A673 (cell line): ENCODE measurements at regions not wholly inside any gene's neighbourhood (a gene's known extent, or its start where the extent isn't known, plus 50 kb on each side); places are given as distances from the start of the nearest gene placed in this dataset.
A peak's percentile ranks its signal among the peaks of the same experiment; 100 is the strongest.

Experiments
- BruUV-seq: library from RNA; stranded (reverse); fragments of 400-500 nt; replicated peaks from 2 replicates; lab custom pipeline; 2021; lab: Mats Ljungman, UMichigan
- CTCF ChIA-PET: fragments of 300-600 bp; sonication (Branson Sonifier 250); formaldehyde crosslinking; loops from one replicate; lab custom pipeline; 2022; ENCODE audit warnings: antibody characterized with exemption; lab: Charles Lee
- POLR2A ChIA-PET: fragments of 300-600 bp; sonication (Branson Sonifier 250); formaldehyde crosslinking; loops from one replicate; lab custom pipeline; 2022; ENCODE audit warnings: antibody characterized with exemption; ENCODE audit not compliant: low non-redundant PET; lab: Charles Lee
- DNase-seq: peaks from one replicate; pipeline ENCODE4 v3.0.0-alpha.2; 2015; ENCODE audit warnings: low spot score
- H3K27ac ChIP-seq: fragments of 200-600 bp; sonication (generic); 2 replicates; pipeline ENCODE4 v1.5.1; 2016; ENCODE audit warnings: mixed run types, low read depth, mild to moderate bottlenecking, mixed read lengths, antibody characterized with exemption, low read length; ENCODE audit not compliant: poor library complexity, severe bottlenecking
- H3K27me3 ChIP-seq: fragments of 200-600 bp; sonication (generic); replicated peaks from 2 replicates; pipeline ENCODE4 v1.6.1; 2017; ENCODE audit warnings: mixed run types, low read depth, mild to moderate bottlenecking, mixed read lengths, antibody characterized with exemption, low read length; ENCODE audit not compliant: insufficient read depth, poor library complexity
- H3K36me3 ChIP-seq: fragments of 200-600 bp; sonication (generic); 2 replicates; pipeline ENCODE4 v1.6.1; 2016; ENCODE audit warnings: mixed run types, mild to moderate bottlenecking, mixed read lengths, antibody characterized with exemption, low read length; ENCODE audit not compliant: insufficient read depth, poor library complexity, severe bottlenecking
- H3K4me1 ChIP-seq: fragments of 200-600 bp; sonication (generic); 2 replicates; pipeline ENCODE4 v1.6.1; 2017; ENCODE audit warnings: mixed run types, mild to moderate bottlenecking, mixed read lengths, antibody characterized with exemption, low read length; ENCODE audit not compliant: insufficient read depth, poor library complexity, severe bottlenecking
- H3K4me3 ChIP-seq: fragments of 200-600 bp; sonication (generic); 2 replicates; pipeline ENCODE4 v1.5.1; 2016; ENCODE audit warnings: low read depth, mixed run types, mild to moderate bottlenecking, mixed read lengths, low read length; ENCODE audit not compliant: poor library complexity, severe bottlenecking
- H3K9me3 ChIP-seq: fragments of 200-600 bp; sonication (generic); 2 replicates; pipeline ENCODE4 v1.6.1; 2016; ENCODE audit warnings: mixed run types, low read depth, mild to moderate bottlenecking, mixed read lengths, antibody characterized with exemption, low read length; ENCODE audit not compliant: poor library complexity, severe bottlenecking
- EZH2 ChIP-seq: fragments of 200-600 bp; sonication (generic); IDR thresholded peaks from 2 replicates; pipeline ENCODE4 v1.6.1; 2017; ENCODE audit warnings: borderline replicate concordance, low read depth, mild to moderate bottlenecking, mixed read lengths, antibody characterized with exemption, low read length; ENCODE audit not compliant: poor library complexity, severe bottlenecking
- intact Hi-C: fragments of 100-400 bp; cut with micrococcal nuclease; formaldehyde crosslinking; loops from one replicate; pipeline ENCODE4 v1.10.0; 2022; ENCODE audit not compliant: unreplicated experiment
- TF ChIP-seq, protein P1 (sequence below): fragments of 300-800, 200-600 bp; sonication (generic); conservative IDR thresholded peaks from 2 replicates; pipeline ENCODE4 v1.5.1; 2017; ENCODE audit warnings: low read depth, mild to moderate bottlenecking, antibody characterized with exemption, low read length, moderate library complexity, mixed read lengths

DNA sequence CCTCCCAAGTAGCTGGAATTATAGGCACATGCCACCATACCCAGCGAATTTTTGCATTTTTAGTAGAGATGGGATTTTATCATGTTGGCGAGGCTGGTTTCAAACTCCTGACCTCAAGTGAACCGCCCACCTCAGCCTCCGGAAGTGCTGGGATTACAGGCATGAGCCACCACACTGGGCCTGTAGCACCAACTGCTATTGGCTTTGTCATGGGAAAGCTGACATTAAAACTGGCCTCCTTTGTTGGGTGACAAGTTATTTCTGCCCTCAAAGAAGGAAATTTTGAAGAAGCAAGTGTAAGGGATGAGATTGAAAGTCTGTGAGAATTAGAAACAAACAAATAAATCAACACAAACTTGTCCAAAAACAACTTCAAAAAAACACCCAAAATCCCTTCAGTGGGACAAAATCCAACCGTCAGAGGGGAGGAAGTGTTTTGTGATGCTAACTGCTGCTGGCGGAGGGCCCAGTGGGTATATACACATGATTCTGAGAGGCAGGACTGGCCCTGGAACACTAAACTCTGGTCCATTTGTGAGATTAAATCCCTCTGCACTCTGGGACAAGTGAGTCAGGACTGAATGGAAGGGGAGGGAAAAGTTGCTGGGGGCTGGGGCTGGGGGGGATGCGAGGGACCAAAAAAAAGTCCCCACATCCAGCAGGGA, 87.5 kb upstream of the NAA20 start:
- CTCF ChIA-PET: no interaction called here
- TF ChIP-seq, protein P1, sequence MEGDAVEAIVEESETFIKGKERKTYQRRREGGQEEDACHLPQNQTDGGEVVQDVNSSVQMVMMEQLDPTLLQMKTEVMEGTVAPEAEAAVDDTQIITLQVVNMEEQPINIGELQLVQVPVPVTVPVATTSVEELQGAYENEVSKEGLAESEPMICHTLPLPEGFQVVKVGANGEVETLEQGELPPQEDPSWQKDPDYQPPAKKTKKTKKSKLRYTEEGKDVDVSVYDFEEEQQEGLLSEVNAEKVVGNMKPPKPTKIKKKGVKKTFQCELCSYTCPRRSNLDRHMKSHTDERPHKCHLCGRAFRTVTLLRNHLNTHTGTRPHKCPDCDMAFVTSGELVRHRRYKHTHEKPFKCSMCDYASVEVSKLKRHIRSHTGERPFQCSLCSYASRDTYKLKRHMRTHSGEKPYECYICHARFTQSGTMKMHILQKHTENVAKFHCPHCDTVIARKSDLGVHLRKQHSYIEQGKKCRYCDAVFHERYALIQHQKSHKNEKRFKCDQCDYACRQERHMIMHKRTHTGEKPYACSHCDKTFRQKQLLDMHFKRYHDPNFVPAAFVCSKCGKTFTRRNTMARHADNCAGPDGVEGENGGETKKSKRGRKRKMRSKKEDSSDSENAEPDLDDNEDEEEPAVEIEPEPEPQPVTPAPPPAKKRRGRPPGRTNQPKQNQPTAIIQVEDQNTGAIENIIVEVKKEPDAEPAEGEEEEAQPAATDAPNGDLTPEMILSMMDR: no peak
- no peak for TF ChIP-seq EZH2
- H3K4me3 ChIP-seq: no peak overlapping the region
- intact Hi-C loops: no loop called here
- no peaks in the 10 kb centered on the region for H3K27me3 ChIP-seq
- H3K4me1 ChIP-seq: peaks cover 10% of the 10 kb centered on the region
- DNase-seq: peak; percentile 43
- POLR2A ChIA-PET: no interaction called here
- H3K9me3 ChIP-seq: no peaks in the 10 kb centered on the region
- BruUV-seq: no TSS peak
- no peak overlapping the region for H3K27ac ChIP-seq
- H3K36me3 ChIP-seq: no peaks in the 10 kb centered on the region

DNA sequence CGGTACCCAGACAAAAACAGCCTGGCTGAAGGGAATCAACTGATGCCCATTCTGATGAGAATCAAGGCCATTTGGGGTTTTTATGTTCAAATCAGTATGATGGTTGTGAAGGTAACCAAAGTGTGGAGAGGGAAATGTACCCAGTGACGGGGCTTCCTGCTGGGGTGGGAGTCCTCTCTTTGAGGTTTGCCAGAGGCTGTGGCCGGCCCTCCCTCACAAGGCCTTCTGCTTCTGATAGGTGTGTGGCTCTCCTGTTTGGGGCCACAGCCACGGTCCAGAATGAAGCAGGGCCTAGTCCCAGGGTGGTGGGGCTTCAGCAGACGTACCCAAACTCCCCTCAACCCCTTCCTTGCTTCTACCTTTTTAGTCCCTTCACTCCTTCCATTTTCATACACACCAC, 86.7 kb upstream of the NAA20 start:
- intact Hi-C loops: no loop called here
- CTCF ChIA-PET: no interaction called here
- no TSS peak for BruUV-seq
- Histone ChIP-seq H3K4me1 (peaks cover 15% of the 10 kb centered on the region), H3K27ac (no peak overlapping the region), H3K27me3 (no peaks in the 10 kb centered on the region), H3K4me3 (no peak overlapping the region), H3K36me3 (no peaks in the 10 kb centered on the region), H3K9me3 (no peaks in the 10 kb centered on the region)
- TF ChIP-seq, protein P1: no peak
- TF ChIP-seq EZH2: no peak
- DNase-seq: no peak
- POLR2A ChIA-PET: no interaction called here

DNA sequence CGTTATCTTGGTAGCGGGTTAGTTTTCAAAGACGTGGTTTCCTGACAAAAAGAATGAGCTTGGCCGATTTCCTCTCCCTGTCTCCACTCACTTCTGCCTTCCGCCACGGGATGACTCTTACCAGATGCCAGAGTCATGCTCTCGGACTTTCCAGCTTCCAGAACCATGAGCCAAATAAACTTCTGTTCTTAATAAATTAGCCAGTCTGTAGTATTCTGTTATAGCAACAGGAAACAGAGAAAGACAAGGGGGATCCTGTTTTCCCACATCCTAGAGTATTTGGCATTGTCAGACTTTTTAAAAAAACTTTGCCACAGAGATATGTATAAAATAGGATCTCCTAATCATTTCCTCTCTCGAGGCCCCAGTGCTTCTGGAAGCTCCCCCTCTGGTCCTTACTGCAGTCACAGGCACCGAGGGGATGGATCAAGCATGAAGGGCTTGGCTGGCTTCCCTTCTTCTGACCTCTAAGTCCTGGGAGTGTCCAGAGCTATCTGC, 84.9 kb upstream of the NAA20 start:
- no peak overlapping the region for H3K27ac ChIP-seq
- no peak overlapping the region for H3K4me3 ChIP-seq
- intact Hi-C loops: no loop called here
- no peaks in the 10 kb centered on the region for H3K9me3 ChIP-seq
- H3K4me1 ChIP-seq: peaks cover 17% of the 10 kb centered on the region
- ChIA-PET CTCF (no interaction called here), POLR2A (no interaction called here)
- no peaks in the 10 kb centered on the region for H3K36me3 ChIP-seq
- TF ChIP-seq EZH2: no peak
- TF ChIP-seq, protein P1: no peak
- no TSS peak for BruUV-seq
- no peaks in the 10 kb centered on the region for H3K27me3 ChIP-seq
- DNase-seq: no peak
